Keratinocyte (primary cell): ENCODE measurements at regions not wholly inside any gene's neighbourhood (a gene's known extent, or its start where the extent isn't known, plus 50 kb on each side); places are given as distances from the start of the nearest gene placed in this dataset.

Source experiments
- EZH2 ChIP-seq: IDR thresholded peaks from one replicate; pipeline ENCODE4 v1.6.1; 2012; ENCODE audit warnings: inconsistent platforms, mild to moderate bottlenecking, low read length, moderate library complexity
- TF ChIP-seq, protein P1 (sequence below), 3 experiments: IDR thresholded peaks in 1 of 3; conservative IDR thresholded peaks in 1 of 3; optimal IDR thresholded peaks in 1 of 3; 2 replicates in 2 of 3; 3 replicates in 1 of 3; pipeline versions ENCODE3 to v1.5.1; 2011; ENCODE audit warnings: low read length in 3 of 3, mild to moderate bottlenecking in 3 of 3, moderate library complexity in 2 of 3, control low read depth in 1 of 3, inconsistent platforms in 1 of 3; ENCODE audit not compliant: insufficient read depth in 2 of 3; ENCODE audit errors: extremely low read depth in 1 of 3

DNA sequence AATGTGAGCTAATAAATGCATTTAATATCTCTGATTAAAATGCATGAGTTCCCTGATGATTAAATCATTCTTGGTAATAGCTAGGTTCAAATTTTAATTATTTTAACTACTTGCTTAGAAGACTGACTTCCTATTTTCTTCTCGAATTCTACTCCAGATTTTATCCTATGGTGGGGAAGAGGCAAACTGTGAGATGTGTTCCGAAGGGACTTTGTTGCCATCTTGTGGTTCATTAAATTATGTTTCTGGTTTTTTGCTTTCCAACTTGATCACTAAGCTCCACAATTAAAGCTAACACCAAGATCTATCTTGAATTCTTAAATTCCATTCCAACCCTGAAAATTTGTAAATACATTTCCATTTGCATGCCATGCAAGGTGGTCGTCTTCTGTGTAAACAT, 538.4 kb upstream of the PCDH20 start:
- TF ChIP-seq, protein P1, sequence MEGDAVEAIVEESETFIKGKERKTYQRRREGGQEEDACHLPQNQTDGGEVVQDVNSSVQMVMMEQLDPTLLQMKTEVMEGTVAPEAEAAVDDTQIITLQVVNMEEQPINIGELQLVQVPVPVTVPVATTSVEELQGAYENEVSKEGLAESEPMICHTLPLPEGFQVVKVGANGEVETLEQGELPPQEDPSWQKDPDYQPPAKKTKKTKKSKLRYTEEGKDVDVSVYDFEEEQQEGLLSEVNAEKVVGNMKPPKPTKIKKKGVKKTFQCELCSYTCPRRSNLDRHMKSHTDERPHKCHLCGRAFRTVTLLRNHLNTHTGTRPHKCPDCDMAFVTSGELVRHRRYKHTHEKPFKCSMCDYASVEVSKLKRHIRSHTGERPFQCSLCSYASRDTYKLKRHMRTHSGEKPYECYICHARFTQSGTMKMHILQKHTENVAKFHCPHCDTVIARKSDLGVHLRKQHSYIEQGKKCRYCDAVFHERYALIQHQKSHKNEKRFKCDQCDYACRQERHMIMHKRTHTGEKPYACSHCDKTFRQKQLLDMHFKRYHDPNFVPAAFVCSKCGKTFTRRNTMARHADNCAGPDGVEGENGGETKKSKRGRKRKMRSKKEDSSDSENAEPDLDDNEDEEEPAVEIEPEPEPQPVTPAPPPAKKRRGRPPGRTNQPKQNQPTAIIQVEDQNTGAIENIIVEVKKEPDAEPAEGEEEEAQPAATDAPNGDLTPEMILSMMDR (optimal IDR thresholded peaks at IDR 0.05 in 1 of 3, IDR thresholded peaks at IDR 0.05 in 1 of 3, conservative IDR thresholded peaks at IDR 0.05 in 1 of 3; ENCODE audit: extremely low read depth in 1 of 3, insufficient read depth in 2 of 3, low read length in 3 of 3), result peak in 1 of 3 experiments; percentile 5
- no peak for TF ChIP-seq EZH2
